Epithelial cell of esophagus (primary cell): ENCODE measurements at regions not wholly inside any gene's neighbourhood (a gene's known extent, or its start where the extent isn't known, plus 50 kb on each side); places are given as distances from the start of the nearest gene placed in this dataset.

Experiments
- DNase-seq: peaks from one replicate; pipeline ENCODE4 v3.0.0; 2010; ENCODE audit warnings: low read depth
- H3K4me3 ChIP-seq: 2 replicates; pipeline ENCODE4 v1.5.1; 2011; ENCODE audit warnings: mild to moderate bottlenecking, low read length, control low read depth
- TF ChIP-seq, protein P1 (sequence below): IDR thresholded peaks from 2 replicates; pipeline ENCODE4 v1.5.1; 2011; ENCODE audit warnings: low read depth, mild to moderate bottlenecking, low read length, control low read depth, inconsistent platforms; ENCODE audit not compliant: insufficient read depth; ENCODE audit errors: missing control alignments

DNA sequence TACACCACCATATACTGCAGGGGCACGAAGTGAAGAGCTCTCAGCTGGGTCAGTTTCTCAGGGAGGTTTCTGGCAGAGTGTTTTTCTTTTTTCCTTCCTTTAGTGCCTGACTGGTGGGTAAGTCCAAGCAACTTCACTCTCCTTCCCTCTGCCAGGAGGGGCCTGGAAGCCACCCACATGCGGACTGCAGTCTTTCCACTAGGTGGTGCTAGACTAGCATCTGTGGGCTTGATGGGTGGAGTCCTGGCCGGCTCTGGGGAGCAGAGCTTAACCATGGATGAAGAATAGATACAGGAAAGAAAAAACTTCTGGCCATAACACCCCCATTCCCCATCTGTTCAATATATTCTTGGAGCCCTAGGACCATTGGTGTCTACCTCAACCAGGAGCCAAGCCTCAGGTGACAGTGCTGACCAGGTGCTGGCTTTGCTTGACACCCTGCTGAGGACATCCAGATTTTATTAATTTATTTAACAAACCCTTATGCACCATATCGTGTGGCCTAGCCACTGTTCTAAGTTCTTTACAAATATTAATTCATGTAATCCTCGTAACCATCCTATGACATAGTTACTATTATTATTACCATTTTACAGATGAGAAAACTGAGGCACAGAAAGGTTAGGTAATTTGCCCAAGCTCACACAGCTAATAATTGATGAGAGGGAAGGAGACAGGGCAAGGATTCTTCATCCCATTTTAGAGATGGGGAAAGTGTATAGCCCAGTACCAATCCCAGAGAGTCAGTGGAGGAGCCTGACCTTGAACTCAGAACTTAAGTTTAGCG, 126.7 kb upstream of the CSF3R start:
- TF ChIP-seq, protein P1, sequence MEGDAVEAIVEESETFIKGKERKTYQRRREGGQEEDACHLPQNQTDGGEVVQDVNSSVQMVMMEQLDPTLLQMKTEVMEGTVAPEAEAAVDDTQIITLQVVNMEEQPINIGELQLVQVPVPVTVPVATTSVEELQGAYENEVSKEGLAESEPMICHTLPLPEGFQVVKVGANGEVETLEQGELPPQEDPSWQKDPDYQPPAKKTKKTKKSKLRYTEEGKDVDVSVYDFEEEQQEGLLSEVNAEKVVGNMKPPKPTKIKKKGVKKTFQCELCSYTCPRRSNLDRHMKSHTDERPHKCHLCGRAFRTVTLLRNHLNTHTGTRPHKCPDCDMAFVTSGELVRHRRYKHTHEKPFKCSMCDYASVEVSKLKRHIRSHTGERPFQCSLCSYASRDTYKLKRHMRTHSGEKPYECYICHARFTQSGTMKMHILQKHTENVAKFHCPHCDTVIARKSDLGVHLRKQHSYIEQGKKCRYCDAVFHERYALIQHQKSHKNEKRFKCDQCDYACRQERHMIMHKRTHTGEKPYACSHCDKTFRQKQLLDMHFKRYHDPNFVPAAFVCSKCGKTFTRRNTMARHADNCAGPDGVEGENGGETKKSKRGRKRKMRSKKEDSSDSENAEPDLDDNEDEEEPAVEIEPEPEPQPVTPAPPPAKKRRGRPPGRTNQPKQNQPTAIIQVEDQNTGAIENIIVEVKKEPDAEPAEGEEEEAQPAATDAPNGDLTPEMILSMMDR: peak; percentile 64
- H3K4me3 ChIP-seq: no peak overlapping the region
- peak; percentile 60 for DNase-seq

DNA sequence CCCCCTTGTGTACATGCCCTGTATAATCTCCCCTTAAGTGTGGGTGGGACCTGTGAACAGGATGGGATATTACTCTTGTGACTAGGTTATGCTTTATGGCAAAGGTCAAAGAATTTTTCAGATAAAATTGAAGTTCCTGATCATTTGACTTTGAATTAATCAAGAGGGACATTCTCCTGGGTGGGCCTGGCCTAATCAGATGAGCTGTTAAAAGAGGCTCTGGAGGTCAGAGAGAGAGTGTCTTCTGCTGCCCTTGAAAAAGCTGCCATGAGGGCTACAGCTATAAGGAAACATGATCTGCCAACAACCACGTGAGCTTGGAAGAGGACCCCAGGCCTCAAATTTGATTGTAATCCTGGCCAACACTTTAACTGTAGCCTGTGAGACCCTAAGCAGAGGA, 125.6 kb upstream of the CSF3R start:
- H3K4me3 ChIP-seq: no peak overlapping the region
- TF ChIP-seq, protein P1: no peak
- no peak for DNase-seq

DNA sequence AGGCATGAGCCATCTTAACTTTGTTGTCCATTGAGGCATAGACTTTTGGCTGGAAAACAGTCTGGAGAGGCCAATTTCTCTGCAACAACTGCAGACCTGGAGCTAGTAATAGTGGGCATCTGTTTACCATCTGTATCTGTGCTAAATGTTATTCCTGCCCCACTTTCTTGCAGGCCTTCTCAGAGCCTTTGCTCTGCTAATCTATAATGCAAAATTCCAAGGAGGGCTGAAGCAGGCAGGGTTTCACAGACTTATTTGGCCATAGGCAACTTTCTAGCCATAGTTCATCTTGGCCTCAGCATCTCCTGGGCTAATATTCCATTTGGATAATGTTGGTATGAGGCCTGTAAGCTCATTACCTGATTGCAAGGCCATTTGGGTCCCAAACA, 124.5 kb upstream of the CSF3R start:
- no peak overlapping the region for H3K4me3 ChIP-seq
- DNase-seq: no peak
- TF ChIP-seq, protein P1: no peak

DNA sequence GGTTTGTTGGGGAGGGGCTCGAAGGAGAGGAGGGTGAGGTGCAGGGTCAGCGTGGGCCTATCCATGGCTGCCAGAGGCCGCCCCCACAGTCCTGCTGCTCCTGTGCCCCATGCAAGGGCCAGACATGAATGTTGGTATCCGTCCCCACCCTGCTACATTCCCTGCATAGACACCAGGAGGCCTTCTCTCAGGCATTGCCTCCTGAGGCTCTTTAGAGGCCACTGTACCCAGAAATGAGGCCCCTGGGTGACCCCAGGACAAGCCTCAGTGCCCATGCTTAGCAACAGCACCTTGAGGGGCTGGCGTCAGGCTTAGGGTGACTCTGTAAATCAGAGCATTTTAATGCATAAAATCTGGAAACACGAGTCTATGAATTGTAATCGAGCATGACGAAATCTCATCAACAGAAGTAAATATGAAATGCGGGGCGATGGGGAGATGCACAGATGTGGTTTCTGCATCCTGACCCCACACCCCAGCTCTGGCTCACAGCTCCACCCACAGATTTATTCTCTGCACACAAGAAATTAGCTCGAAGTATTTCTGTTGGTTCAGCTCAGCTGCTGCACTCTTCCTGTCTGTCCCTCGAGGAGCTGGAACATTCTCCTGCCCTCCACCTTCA, 124.0 kb upstream of the CSF3R start:
- DNase-seq: no peak
- TF ChIP-seq, protein P1: no peak
- H3K4me3 ChIP-seq: no peak overlapping the region

DNA sequence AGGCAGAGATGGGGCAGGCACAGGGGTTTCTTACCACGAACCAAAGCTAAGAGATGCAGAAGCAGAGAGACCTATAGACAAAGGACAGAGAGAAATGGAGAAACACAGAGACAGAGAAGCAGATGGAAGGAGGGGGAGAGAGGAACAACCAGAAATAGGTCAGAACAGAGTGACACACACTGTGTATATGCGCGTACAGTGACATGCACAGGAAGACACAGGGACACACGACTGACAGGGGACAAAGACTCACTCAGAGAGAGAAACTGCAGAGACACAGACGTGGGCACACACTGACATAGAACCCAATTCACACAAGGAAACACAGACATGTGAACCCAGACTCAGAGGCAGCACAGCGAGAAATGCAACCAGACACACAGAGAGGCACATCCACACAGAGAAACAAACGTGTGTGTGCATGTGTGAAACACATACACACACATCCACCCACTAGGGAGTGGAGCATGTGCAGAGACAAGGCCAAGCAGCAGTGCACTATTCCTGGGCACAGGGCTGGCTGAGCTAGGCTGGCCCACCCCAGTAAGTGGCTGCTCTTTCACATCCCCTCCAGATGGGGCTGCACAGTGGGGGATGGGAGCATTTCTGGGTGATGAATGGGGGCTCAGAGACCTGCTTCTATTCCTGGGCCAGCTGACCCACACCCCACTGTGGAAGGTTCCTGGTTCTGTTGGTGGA, 123.4 kb upstream of the CSF3R start:
- TF ChIP-seq, protein P1: no peak
- no peak overlapping the region for H3K4me3 ChIP-seq
- no peak for DNase-seq

DNA sequence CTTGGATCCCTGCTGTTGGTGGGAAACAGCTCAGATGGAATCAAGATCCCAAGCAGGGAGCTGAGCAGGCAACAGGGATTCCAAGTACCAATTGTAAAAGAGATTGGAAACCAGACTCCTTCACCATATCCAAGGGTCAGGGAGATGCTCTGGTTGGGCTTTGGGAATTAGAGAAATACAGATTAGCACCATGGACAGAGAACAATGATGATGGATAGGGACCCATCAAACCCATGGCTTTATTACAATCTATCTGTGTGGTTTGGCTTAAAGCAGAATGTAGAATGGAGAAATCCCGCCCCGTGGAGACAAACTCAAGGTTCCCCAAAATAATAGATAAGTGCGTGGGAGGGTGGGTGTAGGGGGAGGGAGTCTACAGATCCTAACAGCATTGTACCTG, 120.7 kb upstream of the CSF3R start:
- TF ChIP-seq, protein P1: no peak
- no peak overlapping the region for H3K4me3 ChIP-seq
- peak; percentile 7 for DNase-seq
